GM23248 (cell line): ENCODE measurements at regions not wholly inside any gene's neighbourhood (a gene's known extent, or its start where the extent isn't known, plus 50 kb on each side); places are given as distances from the start of the nearest gene placed in this dataset.

Experiments
- DNase-seq: peaks from one replicate; pipeline ENCODE4 v3.0.0-alpha.2; 2015
- H2AFZ ChIP-seq: fragments of 200-600 bp; sonication (generic); 2 replicates; pipeline ENCODE4 v1.6.1; 2016; ENCODE audit warnings: antibody characterized with exemption
- H3F3A ChIP-seq: fragments of 200-600 bp; sonication (generic); 2 replicates; pipeline ENCODE4 v1.6.1; 2016; ENCODE audit warnings: mild to moderate bottlenecking, antibody characterized with exemption, mixed run types; ENCODE audit not compliant: insufficient read depth
- H3K27ac ChIP-seq: fragments of 200-600 bp; sonication (generic); 2 replicates; pipeline ENCODE4 v1.5.1; 2016; ENCODE audit warnings: mild to moderate bottlenecking
- H3K27me3 ChIP-seq: fragments of 200-600 bp; sonication (generic); replicated peaks from 2 replicates; pipeline ENCODE4 v1.6.1; 2016; ENCODE audit warnings: mild to moderate bottlenecking; ENCODE audit not compliant: insufficient read depth
- H3K36me3 ChIP-seq: fragments of 200-600 bp; sonication (generic); 2 replicates; pipeline ENCODE4 v1.6.1; 2016; ENCODE audit warnings: low read depth, mild to moderate bottlenecking
- H3K4me1 ChIP-seq: fragments of 200-600 bp; sonication (generic); 2 replicates; pipeline ENCODE4 v1.6.1; 2016; ENCODE audit warnings: mild to moderate bottlenecking; ENCODE audit not compliant: insufficient read depth
- H3K4me2 ChIP-seq: fragments of 200-600 bp; sonication (generic); one replicate; pipeline ENCODE4 v1.6.1; 2016; ENCODE audit warnings: mild to moderate bottlenecking; ENCODE audit not compliant: unreplicated experiment
- H3K4me3 ChIP-seq: fragments of 200-600 bp; sonication (generic); 2 replicates; pipeline ENCODE4 v1.5.1; 2016; ENCODE audit warnings: mild to moderate bottlenecking
- H3K79me2 ChIP-seq: fragments of 200-600 bp; sonication (generic); 2 replicates; pipeline ENCODE4 v1.6.1; 2016; ENCODE audit warnings: mild to moderate bottlenecking; ENCODE audit not compliant: insufficient read depth
- H3K9ac ChIP-seq: fragments of 200-600 bp; sonication (generic); 2 replicates; pipeline ENCODE4 v1.6.1; 2016; ENCODE audit warnings: mild to moderate bottlenecking
- H3K9me2 ChIP-seq: fragments of 200-600 bp; sonication (generic); 2 replicates; pipeline ENCODE4 v1.6.1; 2016; ENCODE audit warnings: mixed run types, mild to moderate bottlenecking, moderate library complexity; ENCODE audit not compliant: insufficient read depth
- H3K9me3 ChIP-seq: fragments of 200-600 bp; sonication (generic); one replicate; pipeline ENCODE4 v1.6.1; 2017; ENCODE audit warnings: low read depth
- H4K20me1 ChIP-seq: fragments of 200-600 bp; sonication (generic); 2 replicates; pipeline ENCODE4 v1.6.0; 2016; ENCODE audit not compliant: insufficient read depth
- EZH2 ChIP-seq: fragments of 200-600 bp; sonication (generic); IDR thresholded peaks from 2 replicates; pipeline ENCODE4 v1.6.1; 2018; ENCODE audit warnings: antibody characterized with exemption, mild to moderate bottlenecking; ENCODE audit not compliant: insufficient read depth, poor library complexity, severe bottlenecking
- EZH2phosphoT487 ChIP-seq: fragments of 200-600 bp; sonication (generic); IDR thresholded peaks from 2 replicates; pipeline ENCODE4 v1.6.1; 2018; ENCODE audit warnings: antibody characterized with exemption, moderate library complexity, mild to moderate bottlenecking, low read depth; ENCODE audit not compliant: insufficient read depth
- WGBS, 2 experiments: methylation state at CpG; one replicate each; pipeline ENCODE4 v1.1.6; 2015 to 2017; ENCODE audit warnings: low lambda C conversion rate in 2 of 2, low coverage in 1 of 2; ENCODE audit errors: missing lambda C conversion rate in 2 of 2; 5-methylcytosine and 5-hydroxymethylcytosine counted together
- in situ Hi-C: fragments of 300-500 bp; cut with MboI; formaldehyde crosslinking; loops from 2 replicates; pipeline ENCODE4 v1.15.0; 2020

- Histone ChIP-seq H2AFZ (no peak overlapping the region), H3K36me3 (no peaks in the 10 kb centered on the region), H3K27ac (no peak overlapping the region), H3F3A (peaks cover 5% of the 10 kb centered on the region; the same call in 1 of the 2 replicates), H3K9me2 (no peaks in the 10 kb centered on the region), H3K4me2 (no peak overlapping the region), H3K4me1 (peaks cover 12% of the 10 kb centered on the region; the same call in 1 of the 2 replicates), H3K27me3 (peaks cover 6% of the 10 kb centered on the region; the same call in 1 of the 2 replicates), H3K4me3 (no peak overlapping the region), H3K9ac (no peak overlapping the region), H4K20me1 (no peaks in the 10 kb centered on the region), H3K9me3 (no peaks in the 10 kb centered on the region), H3K79me2 (no peaks in the 10 kb centered on the region)
- WGBS, 2 experiments, result 78 to 80% methylated on average over 5 of the region's 5 CpGs
- in situ Hi-C loops, result no loop called here
- DNase-seq, result no peak
- TF ChIP-seq EZH2 (no peak), EZH2phosphoT487 (no peak)
Measured at GRCh38 chr5:2688586-2688985, 62.9 kb downstream of the IRX2 start.

GRCh38 chr5:2687746-2688145 is 63.7 kb downstream of the IRX2 start:
- H3K4me1 ChIP-seq, result peaks cover 12% of the 10 kb centered on the region; the same call in 1 of the 2 replicates
- in situ Hi-C loops, result no loop called here
- H3K9me2 ChIP-seq, result no peaks in the 10 kb centered on the region
- H3K9me3 ChIP-seq, result no peaks in the 10 kb centered on the region
- no peak overlapping the region for H3K9ac ChIP-seq
- DNase-seq, result no peak
- WGBS, 2 experiments, result 48 to 62% methylated on average over 7 of the region's 7 CpGs
- H3K4me2 ChIP-seq, result no peak overlapping the region
- peaks cover 8% of the 10 kb centered on the region; the same call in 1 of the 2 replicates for H3K27me3 ChIP-seq
- H3K36me3 ChIP-seq, result no peaks in the 10 kb centered on the region
- no peak overlapping the region for H3K4me3 ChIP-seq
- TF ChIP-seq EZH2, result no peak
- no peak for TF ChIP-seq EZH2phosphoT487
- H3F3A ChIP-seq, result peaks cover 5% of the 10 kb centered on the region; the same call in 1 of the 2 replicates
- no peaks in the 10 kb centered on the region for H3K79me2 ChIP-seq
- no peaks in the 10 kb centered on the region for H4K20me1 ChIP-seq
- no peak overlapping the region for H2AFZ ChIP-seq
- H3K27ac ChIP-seq, result no peak overlapping the region

- no peaks in the 10 kb centered on the region for H3K36me3 ChIP-seq
- no peak overlapping the region for H3K4me2 ChIP-seq
- H3K9me2 ChIP-seq, result no peaks in the 10 kb centered on the region
- H3F3A ChIP-seq, result peaks cover 5% of the 10 kb centered on the region; the same call in 1 of the 2 replicates
- in situ Hi-C loops, result no loop called here
- H3K79me2 ChIP-seq, result no peaks in the 10 kb centered on the region
- peak; percentile 22 for DNase-seq
- H3K4me3 ChIP-seq, result no peak overlapping the region
- no peak for TF ChIP-seq EZH2
- no peak for TF ChIP-seq EZH2phosphoT487
- no peak overlapping the region for H3K27ac ChIP-seq
- no peaks in the 10 kb centered on the region for H3K9me3 ChIP-seq
- H3K27me3 ChIP-seq, result peaks cover 13% of the 10 kb centered on the region; the same call in 1 of the 2 replicates
- no peaks in the 10 kb centered on the region for H4K20me1 ChIP-seq
- H3K4me1 ChIP-seq, result peaks cover 12% of the 10 kb centered on the region; the same call in 1 of the 2 replicates
- WGBS, 2 experiments, result 14 to 17% methylated on average over 26 to 28 of the region's 28 CpGs
- H3K9ac ChIP-seq, result no peak overlapping the region
- H2AFZ ChIP-seq, result no peak overlapping the region
Measured at GRCh38 chr5:2686321-2687124, 65.0 kb downstream of the IRX2 start.

- H2AFZ ChIP-seq, result no peak overlapping the region
- H3K79me2 ChIP-seq, result no peaks in the 10 kb centered on the region
- peak overlapping the region; percentile 9 for H3K4me2 ChIP-seq
- in situ Hi-C loops, result no loop called here
- H3F3A ChIP-seq, result peaks cover 5% of the 10 kb centered on the region; the same call in 1 of the 2 replicates
- H3K4me1 ChIP-seq, result peaks cover 12% of the 10 kb centered on the region; the same call in 1 of the 2 replicates
- no peak overlapping the region for H3K9ac ChIP-seq
- no peak overlapping the region for H3K27ac ChIP-seq
- no peaks in the 10 kb centered on the region for H4K20me1 ChIP-seq
- no peaks in the 10 kb centered on the region for H3K36me3 ChIP-seq
- DNase-seq, result peak; percentile 50
- WGBS, 2 experiments, result 30 to 31% methylated on average over 4 of the region's 4 CpGs
- H3K9me2 ChIP-seq, result no peaks in the 10 kb centered on the region
- no peak for TF ChIP-seq EZH2phosphoT487
- TF ChIP-seq EZH2, result no peak
- no peak overlapping the region for H3K4me3 ChIP-seq
- H3K9me3 ChIP-seq, result no peaks in the 10 kb centered on the region
- H3K27me3 ChIP-seq, result peaks cover 13% of the 10 kb centered on the region; the same call in 1 of the 2 replicates
Measured at GRCh38 chr5:2685651-2686272, 65.7 kb downstream of the IRX2 start.
